ENCODE measurements at regions not wholly inside any gene's neighbourhood (a gene's known extent, or its start where the extent isn't known, plus 50 kb on each side); places are given as distances from the start of the nearest gene placed in this dataset.

- TF ChIP-seq CTCF (IDR thresholded peaks at IDR 0.05) (no peak), POLR2A (IDR thresholded peaks at IDR 0.05) (no peak)
Observed at GRCh38 chr1:38244218-38244845, 197.7 kb upstream of the POU3F1 start.
